ENCODE measurements at regions not wholly inside any gene's neighbourhood (a gene's known extent, or its start where the extent isn't known, plus 50 kb on each side); places are given as distances from the start of the nearest gene placed in this dataset.
"Not testable (repeated sequence)": the region's sequence is repeated elsewhere in the genome, so short reads cannot be mapped to it uniquely, and the experiment has no call there.

- DNase-seq (ENCODE audit: low read depth) = no peak
- no peak for TF ChIP-seq CTCF (conservative IDR thresholded peaks at IDR 0.05; ENCODE audit: low read length)
- H3K4me3 ChIP-seq (ENCODE audit: low read length) = no peak overlapping the region
Measured at GRCh38 chr2:167851323-167851860, 396.0 kb downstream of the STK39 start.

- no peak for DNase-seq (ENCODE audit: low read depth)
- no peak for TF ChIP-seq CTCF (conservative IDR thresholded peaks at IDR 0.05; ENCODE audit: low read length)
Measured at GRCh38 chr2:167844714-167845530, 402.5 kb downstream of the STK39 start.

GRCh38 chr2:167843657-167844056 is 403.7 kb downstream of the STK39 start:
- H3K4me3 ChIP-seq (ENCODE audit: low read length) = no peak overlapping the region
- no peak for TF ChIP-seq CTCF (conservative IDR thresholded peaks at IDR 0.05; ENCODE audit: low read length)
- no peak for DNase-seq (ENCODE audit: low read depth)

More at GRCh38 chr2:167844714-167845530, 402.5 kb downstream of the STK39 start:
- H3K4me3 ChIP-seq (ENCODE audit: low read length) = no peak overlapping the region

GRCh38 chr2:167843217-167843616 is 404.2 kb downstream of the STK39 start:
- no peak for TF ChIP-seq CTCF (conservative IDR thresholded peaks at IDR 0.05; ENCODE audit: low read length)
- no peak overlapping the region for H3K4me3 ChIP-seq (ENCODE audit: low read length)
- no peak for DNase-seq (ENCODE audit: low read depth)

- H3K4me3 ChIP-seq (ENCODE audit: low read length) = no peak overlapping the region
- no peak for DNase-seq (ENCODE audit: low read depth)
- TF ChIP-seq CTCF (conservative IDR thresholded peaks at IDR 0.05; ENCODE audit: low read length) = no peak
Measured at GRCh38 chr2:167842047-167842446, 405.3 kb downstream of the STK39 start.

GRCh38 chr2:167835290-167835689 is 412.1 kb downstream of the STK39 start:
- not testable (repeated sequence) for DNase-seq (ENCODE audit: low read depth); H3K4me3 ChIP-seq (ENCODE audit: low read length)

GRCh38 chr2:167834707-167835106 is 412.7 kb downstream of the STK39 start:
- H3K4me3 ChIP-seq (ENCODE audit: low read length) = no peak overlapping the region
- no peak for DNase-seq (ENCODE audit: low read depth)
- TF ChIP-seq CTCF (conservative IDR thresholded peaks at IDR 0.05; ENCODE audit: low read length) = no peak

All from AG10803 (cell line).